Breast epithelium (tissue), 4 donors: ENCODE measurements at regions not wholly inside any gene's neighbourhood (a gene's known extent, or its start where the extent isn't known, plus 50 kb on each side); places are given as distances from the start of the nearest gene placed in this dataset.

Experiments
- DNase-seq, 2 donors: peaks; one replicate each; pipeline ENCODE4 v3.0.0-alpha.2; 2019; ENCODE audit warnings: low spot score in 2 of 2
- H3K27ac ChIP-seq, 2 donors: fragments of 200-600 bp; sonication (generic) in 1 of 2; one replicate each; pipeline ENCODE4 v1.5.1; 2016 to 2019; ENCODE audit warnings: mild to moderate bottlenecking in 1 of 2
- H3K27me3 ChIP-seq, 2 donors: fragments of 200-600 bp; sonication (generic) in 1 of 2; one replicate each; pipeline versions ENCODE4 v1.5.1 to v1.6.0; 2017 to 2019; ENCODE audit warnings: control low read depth in 1 of 2, mild to moderate bottlenecking in 1 of 2
- H3K36me3 ChIP-seq: fragments of 200-600 bp; one replicate; pipeline ENCODE4 v1.5.1; 2019
- H3K4me1 ChIP-seq, 2 donors: fragments of 200-600 bp; sonication (generic); one replicate each; pipeline ENCODE4 v1.5.1; 2016 to 2019; ENCODE audit warnings: control low read depth in 1 of 2
- H3K4me3 ChIP-seq, 3 donors: fragments of 200-600 bp; sonication (generic); 1 replicate in 2 of 3; 2 replicates in 1 of 3; pipeline ENCODE4 v1.5.1; 2016 to 2019; ENCODE audit warnings: mild to moderate bottlenecking in 3 of 3, moderate library complexity in 2 of 3
- H3K9me3 ChIP-seq, 2 donors: fragments of 200-600 bp; sonication (generic) in 1 of 2; one replicate each; pipeline ENCODE4 v1.5.1; 2016 to 2019; ENCODE audit warnings: control low read depth in 1 of 2
- POLR2A ChIP-seq: fragments of 450-650 bp; IDR thresholded peaks from one replicate; pipeline ENCODE4 v1.6.1; 2016; ENCODE audit warnings: antibody characterized with exemption, mild to moderate bottlenecking, moderate library complexity
- POLR2AphosphoS5 ChIP-seq, 3 donors: sonication (generic); formaldehyde crosslinking; IDR thresholded peaks; one replicate each; pipeline ENCODE4 v1.6.1; 2017; ENCODE audit warnings: antibody characterized with exemption in 3 of 3
- intact Hi-C: fragments of 100-400 bp; cut with DNase I; formaldehyde crosslinking; loops from one replicate; pipeline ENCODE4 v1.15.1; 2023; ENCODE audit warnings: low total_unique reads
- TF ChIP-seq, protein P1 (sequence below), 3 donors: fragments of 450-650 bp; IDR thresholded peaks; one replicate each; pipeline ENCODE4 v1.5.1; 2016 to 2017; ENCODE audit warnings: antibody characterized with exemption in 3 of 3, mild to moderate bottlenecking in 3 of 3, moderate library complexity in 3 of 3

DNA sequence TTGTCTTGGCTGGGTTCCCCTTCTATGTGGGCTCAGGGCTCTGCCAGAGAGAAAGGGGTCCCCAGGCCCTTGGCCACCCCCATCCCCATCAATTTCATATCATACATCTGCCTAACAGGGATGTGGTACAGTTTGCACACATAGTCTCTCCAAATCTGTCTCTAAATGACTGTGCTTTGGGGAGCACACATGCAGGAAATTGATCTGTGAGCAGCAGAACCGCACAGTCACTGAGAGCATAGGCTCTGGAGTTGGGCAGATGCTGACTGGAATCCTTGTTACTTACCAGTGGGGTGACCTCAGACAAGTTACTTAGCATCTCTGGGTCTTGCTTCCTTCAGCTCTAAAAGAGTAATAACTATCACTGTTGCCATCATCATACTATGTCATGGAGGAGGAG is 273.9 kb downstream of the ABHD5 start:
- Histone ChIP-seq H3K27me3 (no peaks in the 10 kb centered on the region), H3K4me3 (no peak overlapping the region), H3K36me3 (no peaks in the 10 kb centered on the region), H3K9me3 (no peaks in the 10 kb centered on the region), H3K4me1 (no peaks in the 10 kb centered on the region), H3K27ac (no peak overlapping the region)
- intact Hi-C loops, result no loop called here
- TF ChIP-seq, protein P1, sequence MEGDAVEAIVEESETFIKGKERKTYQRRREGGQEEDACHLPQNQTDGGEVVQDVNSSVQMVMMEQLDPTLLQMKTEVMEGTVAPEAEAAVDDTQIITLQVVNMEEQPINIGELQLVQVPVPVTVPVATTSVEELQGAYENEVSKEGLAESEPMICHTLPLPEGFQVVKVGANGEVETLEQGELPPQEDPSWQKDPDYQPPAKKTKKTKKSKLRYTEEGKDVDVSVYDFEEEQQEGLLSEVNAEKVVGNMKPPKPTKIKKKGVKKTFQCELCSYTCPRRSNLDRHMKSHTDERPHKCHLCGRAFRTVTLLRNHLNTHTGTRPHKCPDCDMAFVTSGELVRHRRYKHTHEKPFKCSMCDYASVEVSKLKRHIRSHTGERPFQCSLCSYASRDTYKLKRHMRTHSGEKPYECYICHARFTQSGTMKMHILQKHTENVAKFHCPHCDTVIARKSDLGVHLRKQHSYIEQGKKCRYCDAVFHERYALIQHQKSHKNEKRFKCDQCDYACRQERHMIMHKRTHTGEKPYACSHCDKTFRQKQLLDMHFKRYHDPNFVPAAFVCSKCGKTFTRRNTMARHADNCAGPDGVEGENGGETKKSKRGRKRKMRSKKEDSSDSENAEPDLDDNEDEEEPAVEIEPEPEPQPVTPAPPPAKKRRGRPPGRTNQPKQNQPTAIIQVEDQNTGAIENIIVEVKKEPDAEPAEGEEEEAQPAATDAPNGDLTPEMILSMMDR (IDR thresholded peaks at IDR 0.05), result no peak
- TF ChIP-seq POLR2AphosphoS5 (IDR thresholded peaks at IDR 0.05) (no peak), POLR2A (no peak)
- DNase-seq, result no peak

DNA sequence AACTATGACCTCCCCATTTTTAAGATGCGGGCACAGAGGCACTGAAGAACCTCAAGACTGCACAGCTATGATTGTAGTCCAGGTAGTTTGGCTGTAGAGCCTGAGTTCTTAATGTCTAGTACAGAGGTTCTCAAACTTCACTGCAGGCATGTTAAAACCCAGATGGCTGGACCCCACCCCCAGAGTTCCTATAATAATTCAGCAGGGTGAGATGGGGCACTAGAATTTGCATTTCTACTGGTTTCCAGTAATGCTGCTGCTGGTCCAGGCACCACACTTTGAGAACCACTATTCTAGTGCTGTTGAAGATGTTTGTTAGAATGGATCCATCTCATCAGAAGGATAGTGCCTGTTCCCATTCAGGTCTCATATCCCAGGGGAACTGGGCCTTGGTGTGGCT is 274.9 kb downstream of the ABHD5 start:
- Histone ChIP-seq H3K4me1 (no peaks in the 10 kb centered on the region), H3K9me3 (no peaks in the 10 kb centered on the region), H3K27me3 (no peaks in the 10 kb centered on the region), H3K36me3 (no peaks in the 10 kb centered on the region), H3K4me3 (no peak overlapping the region), H3K27ac (no peak overlapping the region)
- no peak for DNase-seq
- intact Hi-C loops, result no loop called here
- TF ChIP-seq POLR2A (no peak), POLR2AphosphoS5 (IDR thresholded peaks at IDR 0.05) (no peak)
- TF ChIP-seq, protein P1 (IDR thresholded peaks at IDR 0.05), result no peak

DNA sequence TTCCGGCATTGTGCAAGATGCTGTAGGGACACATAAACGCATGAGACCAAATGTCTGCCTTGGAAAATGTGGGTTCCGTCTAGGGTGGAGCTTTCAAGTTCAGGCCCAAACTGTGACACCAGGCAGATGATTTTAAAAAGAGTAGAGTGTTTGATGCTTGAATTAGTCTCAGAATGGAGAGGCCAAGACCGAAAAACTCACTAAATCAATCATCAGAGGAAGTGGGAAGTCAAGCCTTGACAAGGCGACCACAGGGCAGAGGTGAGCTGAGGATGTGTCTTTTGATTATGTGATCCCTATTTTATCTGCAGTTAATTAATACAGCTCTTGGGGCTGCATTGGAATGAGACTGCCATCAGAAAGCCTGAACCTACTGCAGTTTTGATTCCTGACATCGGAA is 275.4 kb downstream of the ABHD5 start:
- Histone ChIP-seq H3K4me3 (no peak overlapping the region), H3K4me1 (no peaks in the 10 kb centered on the region), H3K9me3 (no peaks in the 10 kb centered on the region), H3K27ac (no peak overlapping the region), H3K27me3 (no peaks in the 10 kb centered on the region), H3K36me3 (no peaks in the 10 kb centered on the region)
- intact Hi-C loops, result no loop called here
- DNase-seq, result no peak
- TF ChIP-seq POLR2AphosphoS5 (IDR thresholded peaks at IDR 0.05) (no peak), POLR2A (no peak)
- TF ChIP-seq, protein P1 (IDR thresholded peaks at IDR 0.05), result no peak

DNA sequence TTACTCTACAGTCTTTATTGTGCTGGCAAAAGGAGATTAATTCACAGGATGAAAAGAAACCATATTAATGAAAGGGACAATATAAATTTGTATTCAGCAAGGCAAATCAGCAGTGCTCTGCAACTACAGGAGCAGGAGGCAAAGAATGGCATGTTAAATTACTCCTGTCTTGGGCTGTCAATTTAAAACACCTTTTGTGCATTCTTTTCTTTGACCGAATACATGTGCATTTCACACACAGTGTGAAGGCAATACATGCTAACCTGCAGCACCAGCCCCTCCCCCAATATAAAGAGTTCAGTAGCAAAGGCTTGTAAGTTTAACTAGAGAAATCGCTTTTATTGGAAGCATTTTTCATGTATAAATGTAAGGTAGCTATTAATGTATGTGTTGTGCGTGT is 275.2 kb upstream of the TOPAZ1 start:
- no peaks in the 10 kb centered on the region for H3K27me3 ChIP-seq
- TF ChIP-seq POLR2A, result no peak
- TF ChIP-seq POLR2AphosphoS5 (IDR thresholded peaks at IDR 0.05), result no peak
- TF ChIP-seq, protein P1 (IDR thresholded peaks at IDR 0.05), result no peak
- H3K4me3 ChIP-seq, result no peak overlapping the region
- intact Hi-C loops, result no loop called here
- H3K4me1 ChIP-seq, result no peaks in the 10 kb centered on the region
- no peaks in the 10 kb centered on the region for H3K36me3 ChIP-seq
- no peaks in the 10 kb centered on the region for H3K9me3 ChIP-seq
- no peak overlapping the region for H3K27ac ChIP-seq
- DNase-seq, result no peak

DNA sequence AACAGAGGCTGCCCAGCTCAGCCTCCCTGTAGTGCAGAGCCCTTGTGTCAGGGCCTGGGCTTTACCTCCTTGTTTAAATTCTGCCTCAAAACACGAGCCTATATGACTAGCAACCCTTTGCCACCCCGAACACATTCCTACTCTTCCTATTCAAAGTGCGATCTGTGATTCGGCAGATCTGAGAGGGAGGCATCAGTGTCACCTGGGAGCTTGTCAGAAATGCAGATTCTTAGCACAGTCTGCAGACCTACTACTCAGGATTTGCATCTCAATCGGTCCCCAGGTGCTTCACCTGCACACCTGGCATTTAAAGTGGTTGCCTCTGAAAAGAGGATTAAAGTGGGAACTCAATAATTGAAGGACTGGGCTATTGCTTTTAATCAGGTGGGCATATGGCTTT is 273.2 kb upstream of the TOPAZ1 start:
- Histone ChIP-seq H3K9me3 (no peaks in the 10 kb centered on the region), H3K4me1 (no peaks in the 10 kb centered on the region), H3K36me3 (no peaks in the 10 kb centered on the region), H3K4me3 (no peak overlapping the region), H3K27ac (no peak overlapping the region), H3K27me3 (no peaks in the 10 kb centered on the region)
- TF ChIP-seq POLR2A, result no peak
- no peak for TF ChIP-seq POLR2AphosphoS5 (IDR thresholded peaks at IDR 0.05)
- TF ChIP-seq, protein P1 (IDR thresholded peaks at IDR 0.05), result no peak
- no peak for DNase-seq
- intact Hi-C loops, result no loop called here
